ENCODE measurements at regions not wholly inside any gene's neighbourhood (a gene's known extent, or its start where the extent isn't known, plus 50 kb on each side); places are given as distances from the start of the nearest gene placed in this dataset.

DNA sequence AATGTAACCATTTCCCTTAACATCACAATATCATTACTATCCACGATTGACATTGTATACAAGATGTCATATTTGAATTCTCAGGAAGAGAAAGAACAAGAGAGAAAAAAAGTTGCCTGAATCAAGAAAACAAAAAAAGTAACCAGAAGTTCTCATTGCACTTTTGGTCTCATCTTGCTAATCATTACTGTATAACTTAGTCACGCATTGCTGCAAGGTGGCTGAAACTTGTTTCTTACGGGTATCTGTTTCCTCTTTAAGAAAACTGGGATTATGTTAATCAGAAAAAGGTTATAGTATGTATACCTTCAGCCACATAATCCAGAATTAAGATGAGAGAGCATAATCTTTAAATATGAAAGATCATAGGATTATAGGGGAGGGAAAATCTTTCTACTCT, 639.7 kb upstream of the SYT4 start:
- H3K4me1 ChIP-seq, result no peaks in the 10 kb centered on the region
- no peak overlapping the region for H3K4me3 ChIP-seq
- TF ChIP-seq, protein P1, sequence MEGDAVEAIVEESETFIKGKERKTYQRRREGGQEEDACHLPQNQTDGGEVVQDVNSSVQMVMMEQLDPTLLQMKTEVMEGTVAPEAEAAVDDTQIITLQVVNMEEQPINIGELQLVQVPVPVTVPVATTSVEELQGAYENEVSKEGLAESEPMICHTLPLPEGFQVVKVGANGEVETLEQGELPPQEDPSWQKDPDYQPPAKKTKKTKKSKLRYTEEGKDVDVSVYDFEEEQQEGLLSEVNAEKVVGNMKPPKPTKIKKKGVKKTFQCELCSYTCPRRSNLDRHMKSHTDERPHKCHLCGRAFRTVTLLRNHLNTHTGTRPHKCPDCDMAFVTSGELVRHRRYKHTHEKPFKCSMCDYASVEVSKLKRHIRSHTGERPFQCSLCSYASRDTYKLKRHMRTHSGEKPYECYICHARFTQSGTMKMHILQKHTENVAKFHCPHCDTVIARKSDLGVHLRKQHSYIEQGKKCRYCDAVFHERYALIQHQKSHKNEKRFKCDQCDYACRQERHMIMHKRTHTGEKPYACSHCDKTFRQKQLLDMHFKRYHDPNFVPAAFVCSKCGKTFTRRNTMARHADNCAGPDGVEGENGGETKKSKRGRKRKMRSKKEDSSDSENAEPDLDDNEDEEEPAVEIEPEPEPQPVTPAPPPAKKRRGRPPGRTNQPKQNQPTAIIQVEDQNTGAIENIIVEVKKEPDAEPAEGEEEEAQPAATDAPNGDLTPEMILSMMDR (IDR thresholded peaks at IDR 0.05), result no peak
- no peak for TF ChIP-seq POLR2A (IDR thresholded peaks at IDR 0.05)
- no peak overlapping the region for H3K27ac ChIP-seq
- H3K36me3 ChIP-seq, result no peaks in the 10 kb centered on the region
- DNase-seq, result no peak
- H3K27me3 ChIP-seq, result no peaks in the 10 kb centered on the region
- H3K9me3 ChIP-seq, result no peaks in the 10 kb centered on the region

DNA sequence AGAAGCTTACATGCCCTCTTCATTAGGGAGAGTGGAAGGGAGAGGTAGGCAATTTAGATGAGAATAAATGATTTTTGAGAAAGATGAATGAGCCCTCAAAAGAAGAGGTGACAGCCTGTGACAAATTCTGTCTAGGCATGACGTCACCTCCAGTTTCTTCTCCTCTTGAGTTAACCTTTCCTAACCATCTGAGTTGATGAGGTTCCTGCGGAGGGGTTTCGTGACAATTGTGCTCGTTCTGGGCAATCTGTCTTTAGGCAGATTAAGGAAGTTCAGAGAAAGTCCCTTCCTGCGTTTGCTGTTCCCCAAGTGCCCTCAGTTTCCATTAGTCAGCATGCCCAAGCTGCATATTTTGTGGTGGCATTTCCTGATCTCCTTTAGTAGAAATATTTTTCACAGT, 640.2 kb upstream of the SYT4 start:
- TF ChIP-seq, protein P1 (IDR thresholded peaks at IDR 0.05), result no peak
- no peak for TF ChIP-seq POLR2A (IDR thresholded peaks at IDR 0.05)
- H3K4me3 ChIP-seq, result no peak overlapping the region
- DNase-seq, result no peak
- no peaks in the 10 kb centered on the region for H3K36me3 ChIP-seq
- no peaks in the 10 kb centered on the region for H3K27me3 ChIP-seq
- H3K27ac ChIP-seq, result no peak overlapping the region
- no peaks in the 10 kb centered on the region for H3K4me1 ChIP-seq
- no peaks in the 10 kb centered on the region for H3K9me3 ChIP-seq

DNA sequence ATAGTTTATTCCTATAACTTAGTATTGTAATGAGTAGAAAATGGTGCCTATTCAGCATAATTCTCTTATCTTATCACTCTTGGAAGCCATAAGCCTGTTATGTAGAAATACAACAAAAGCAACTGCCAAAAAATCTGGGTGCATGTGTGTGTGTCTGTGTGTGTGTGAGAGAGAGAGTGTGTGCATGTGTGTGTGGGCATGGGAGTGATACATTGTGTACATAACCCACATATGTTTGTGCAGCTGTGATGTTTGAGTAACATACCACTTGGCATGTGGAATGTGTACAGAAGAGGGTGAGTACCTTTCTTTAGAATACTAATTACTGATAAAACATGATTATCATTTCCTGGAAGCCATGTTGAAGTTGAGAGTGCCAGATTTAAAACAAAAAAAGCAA, 642.3 kb upstream of the SYT4 start:
- no peak for DNase-seq
- no peak overlapping the region for H3K4me3 ChIP-seq
- TF ChIP-seq, protein P1 (IDR thresholded peaks at IDR 0.05), result no peak
- no peak for TF ChIP-seq POLR2A (IDR thresholded peaks at IDR 0.05)
- H3K9me3 ChIP-seq, result no peaks in the 10 kb centered on the region
- no peaks in the 10 kb centered on the region for H3K27me3 ChIP-seq
- no peaks in the 10 kb centered on the region for H3K36me3 ChIP-seq
- no peaks in the 10 kb centered on the region for H3K4me1 ChIP-seq
- no peak overlapping the region for H3K27ac ChIP-seq

DNA sequence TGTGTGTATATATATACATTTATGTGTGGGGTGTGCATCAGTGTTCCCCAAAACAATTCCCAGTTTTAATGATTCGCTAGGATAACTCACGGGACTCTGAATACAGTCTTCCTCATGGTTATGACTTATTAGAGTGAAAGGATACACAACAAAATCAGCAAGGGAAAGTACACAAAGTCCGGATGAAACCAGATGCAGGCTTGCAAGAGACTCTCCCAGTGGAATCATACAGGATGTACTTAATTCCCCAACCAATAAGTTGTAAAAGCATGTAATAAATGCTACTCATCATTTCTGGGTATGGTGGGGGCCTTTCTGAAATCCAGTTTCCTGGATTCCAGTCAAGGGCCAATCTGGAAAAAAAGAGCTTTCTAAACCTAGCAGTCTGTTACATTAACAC, 654.1 kb upstream of the SYT4 start:
- no peak for TF ChIP-seq POLR2A (IDR thresholded peaks at IDR 0.05)
- TF ChIP-seq, protein P1 (IDR thresholded peaks at IDR 0.05), result no peak
- Histone ChIP-seq H3K36me3 (no peaks in the 10 kb centered on the region), H3K4me3 (no peak overlapping the region), H3K27ac (no peak overlapping the region), H3K27me3 (no peaks in the 10 kb centered on the region), H3K4me1 (no peaks in the 10 kb centered on the region), H3K9me3 (no peaks in the 10 kb centered on the region)
- no peak for DNase-seq

DNA sequence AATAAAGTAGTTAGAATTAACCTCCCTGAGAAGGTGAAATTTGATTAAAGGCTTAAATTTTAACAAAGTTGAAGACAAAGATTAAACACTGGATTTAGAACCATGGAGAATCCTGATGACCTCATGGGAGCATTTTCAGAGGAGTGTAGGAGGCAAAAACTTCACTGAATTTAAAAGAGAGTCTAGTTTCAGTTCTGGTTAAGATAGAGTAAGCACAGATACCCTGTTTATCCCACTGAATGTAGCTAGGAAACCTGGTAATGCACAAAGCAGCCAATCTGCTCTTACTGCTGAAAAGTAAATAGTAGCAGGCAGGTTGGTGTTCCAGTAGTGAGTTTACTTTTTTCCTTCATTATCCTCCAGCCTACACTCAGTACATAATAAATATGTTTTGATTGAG, 654.9 kb upstream of the SYT4 start:
- H3K27ac ChIP-seq, result peak overlapping the region in 1 of 4 donors; percentile 18
- no peak for DNase-seq
- no peaks in the 10 kb centered on the region for H3K9me3 ChIP-seq
- no peak overlapping the region for H3K4me3 ChIP-seq
- no peaks in the 10 kb centered on the region for H3K27me3 ChIP-seq
- H3K36me3 ChIP-seq, result no peaks in the 10 kb centered on the region
- H3K4me1 ChIP-seq, result no peaks in the 10 kb centered on the region
- TF ChIP-seq, protein P1 (IDR thresholded peaks at IDR 0.05), result no peak
- no peak for TF ChIP-seq POLR2A (IDR thresholded peaks at IDR 0.05)

DNA sequence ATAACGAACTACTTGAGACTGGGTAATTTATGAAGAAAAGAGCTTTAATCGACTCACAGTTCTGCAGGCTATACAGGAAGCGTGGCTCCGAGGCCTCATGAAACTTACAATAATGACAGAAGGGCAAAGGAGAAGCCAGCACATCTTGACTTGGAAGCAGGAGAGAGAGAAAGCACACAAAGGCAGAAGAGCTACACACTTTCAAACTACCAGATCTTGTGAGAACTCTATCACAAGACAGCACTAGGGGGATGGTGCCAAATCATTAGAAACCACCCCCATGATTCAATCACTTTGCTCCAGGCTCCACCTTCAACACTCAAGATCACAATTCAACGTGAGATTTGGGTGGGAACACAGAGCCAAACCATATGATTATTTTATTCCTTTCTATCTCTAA, 655.9 kb upstream of the SYT4 start:
- no peaks in the 10 kb centered on the region for H3K27me3 ChIP-seq
- H3K4me1 ChIP-seq, result no peaks in the 10 kb centered on the region
- H3K4me3 ChIP-seq, result no peak overlapping the region
- no peak for TF ChIP-seq POLR2A (IDR thresholded peaks at IDR 0.05)
- TF ChIP-seq, protein P1 (IDR thresholded peaks at IDR 0.05), result no peak
- DNase-seq, result no peak
- H3K9me3 ChIP-seq, result no peaks in the 10 kb centered on the region
- H3K27ac ChIP-seq, result no peak overlapping the region
- H3K36me3 ChIP-seq, result no peaks in the 10 kb centered on the region

All from Peyer's patch (tissue), 4 donors.